ENCODE measurements at regions not wholly inside any gene's neighbourhood (a gene's known extent, or its start where the extent isn't known, plus 50 kb on each side); places are given as distances from the start of the nearest gene placed in this dataset.

GRCh38 chr20:24070679-24071078 lies 82.1 kb upstream of the GGTLC1 start:
- no peak overlapping the region for H3K27ac ChIP-seq
- no peak for TF ChIP-seq CTCF (conservative IDR thresholded peaks at IDR 0.05)

GRCh38 chr20:24066076-24066700 lies 77.6 kb upstream of the GGTLC1 start:
- H3K27ac ChIP-seq, result no peak overlapping the region
- TF ChIP-seq CTCF (conservative IDR thresholded peaks at IDR 0.05), result no peak

GRCh38 chr20:24064915-24065314 lies 76.3 kb upstream of the GGTLC1 start:
- H3K27ac ChIP-seq, result no peak overlapping the region

GRCh38 chr20:24064092-24064491 lies 75.5 kb upstream of the GGTLC1 start:
- TF ChIP-seq CTCF (conservative IDR thresholded peaks at IDR 0.05), result no peak
- no peak overlapping the region for H3K27ac ChIP-seq

More at GRCh38 chr20:24064915-24065314, 76.3 kb upstream of the GGTLC1 start:
- no peak for TF ChIP-seq CTCF (conservative IDR thresholded peaks at IDR 0.05)

GRCh38 chr20:24063100-24063499 lies 74.5 kb upstream of the GGTLC1 start:
- H3K27ac ChIP-seq, result no peak overlapping the region

GRCh38 chr20:24060851-24061590 lies 72.4 kb upstream of the GGTLC1 start:
- TF ChIP-seq CTCF (conservative IDR thresholded peaks at IDR 0.05), result no peak

More at GRCh38 chr20:24063100-24063499, 74.5 kb upstream of the GGTLC1 start:
- no peak for TF ChIP-seq CTCF (conservative IDR thresholded peaks at IDR 0.05)

GRCh38 chr20:24059174-24059573 lies 70.6 kb upstream of the GGTLC1 start:
- TF ChIP-seq CTCF (conservative IDR thresholded peaks at IDR 0.05), result no peak

More at GRCh38 chr20:24060851-24061590, 72.4 kb upstream of the GGTLC1 start:
- no peak overlapping the region for H3K27ac ChIP-seq

More at GRCh38 chr20:24059174-24059573, 70.6 kb upstream of the GGTLC1 start:
- no peak overlapping the region for H3K27ac ChIP-seq

All from VCaP (cell line).